Neural cell (in vitro differentiated cells): ENCODE measurements at regions not wholly inside any gene's neighbourhood (a gene's known extent, or its start where the extent isn't known, plus 50 kb on each side); places are given as distances from the start of the nearest gene placed in this dataset.

Source experiments
- H2AFZ ChIP-seq: fragments of 200-600, 300-800 bp; sonication (generic), shearing (Covaris generic); 2 replicates; pipeline ENCODE4 v1.6.0; 2014; ENCODE audit warnings: low read depth, mild to moderate bottlenecking, antibody characterized with exemption, low read length, moderate library complexity
- H3F3A ChIP-seq: fragments of 200-600 bp; shearing (Covaris generic); 2 replicates; pipeline ENCODE4 v1.6.1; 2016; ENCODE audit warnings: mild to moderate bottlenecking, moderate library complexity, mixed read lengths, antibody characterized with exemption, low read length; ENCODE audit not compliant: insufficient read depth, poor library complexity, severe bottlenecking
- H3K27ac ChIP-seq: fragments of 200-600, 300-800 bp; sonication (generic), shearing (Covaris generic); 2 replicates; pipeline ENCODE4 v1.5.1; 2014; ENCODE audit warnings: mild to moderate bottlenecking, low read length, moderate library complexity
- H3K27me3 ChIP-seq: fragments of 300-800, 200-600 bp; sonication (generic), shearing (Covaris generic); 2 replicates; pipeline ENCODE4 v1.6.0; 2014; ENCODE audit warnings: mild to moderate bottlenecking, low read depth, low read length, moderate library complexity; ENCODE audit not compliant: insufficient read depth
- H3K36me3 ChIP-seq: fragments of 300-800, 200-600 bp; sonication (generic), shearing (Covaris generic); 2 replicates; pipeline ENCODE4 v1.5.1; 2014; ENCODE audit warnings: mild to moderate bottlenecking, antibody characterized with exemption, low read length, moderate library complexity; ENCODE audit not compliant: insufficient read depth
- H3K4me2 ChIP-seq: fragments of 300-800, 200-600 bp; sonication (generic), shearing (Covaris generic); 2 replicates; pipeline ENCODE4 v1.6.0; 2014; ENCODE audit warnings: mild to moderate bottlenecking, low read length
- H3K4me3 ChIP-seq: fragments of 300-800, 200-600 bp; sonication (generic), shearing (Covaris generic); 2 replicates; pipeline ENCODE4 v1.5.1; 2014; ENCODE audit warnings: mild to moderate bottlenecking, low read length, moderate library complexity
- H3K79me2 ChIP-seq: fragments of 200-600 bp; shearing (Covaris generic); replicated peaks from 2 replicates; pipeline ENCODE4 v1.6.0; 2014; ENCODE audit warnings: mild to moderate bottlenecking, low read length, moderate library complexity; ENCODE audit not compliant: insufficient read depth
- H3K9ac ChIP-seq: fragments of 300-800, 200-600 bp; sonication (generic), shearing (Covaris generic); 2 replicates; pipeline ENCODE4 v1.6.1; 2016; ENCODE audit warnings: mild to moderate bottlenecking, low read length, mixed read lengths
- H3K9me2 ChIP-seq: fragments of 200-600 bp; shearing (Covaris generic); 2 replicates; pipeline ENCODE4 v1.6.1; 2016; ENCODE audit warnings: mild to moderate bottlenecking, low read length, mixed read lengths; ENCODE audit not compliant: insufficient read depth
- H3K9me3 ChIP-seq: fragments of 200-600, 300-800 bp; sonication (generic), shearing (Covaris generic); 2 replicates; pipeline ENCODE4 v1.6.1; 2016; ENCODE audit warnings: mild to moderate bottlenecking, mixed run types, low read length, moderate library complexity, mixed read lengths
- H4K20me1 ChIP-seq: fragments of 200-600 bp; shearing (Covaris generic); 2 replicates; pipeline ENCODE4 v1.6.1; 2016; ENCODE audit warnings: mild to moderate bottlenecking, mixed run types; ENCODE audit not compliant: insufficient read depth
- EP300 ChIP-seq: fragments of 450-650 bp; conservative IDR thresholded peaks from 2 replicates; pipeline ENCODE4 v1.6.1; 2014; ENCODE audit warnings: antibody characterized with exemption, mild to moderate bottlenecking, moderate library complexity; ENCODE audit not compliant: poor library complexity, severe bottlenecking
- EZH2 ChIP-seq: fragments of 200-600, 300-800 bp; shearing (Covaris generic), sonication (generic); IDR thresholded peaks from 2 replicates; pipeline ENCODE4 v1.6.1; 2014; ENCODE audit warnings: antibody characterized with exemption, low read length, borderline replicate concordance, mild to moderate bottlenecking; ENCODE audit not compliant: insufficient read depth, poor library complexity, severe bottlenecking
- MXI1 ChIP-seq: fragments of 450-650 bp; conservative IDR thresholded peaks from 2 replicates; pipeline ENCODE4 v1.6.1; 2014; ENCODE audit warnings: antibody characterized with exemption, mild to moderate bottlenecking; ENCODE audit not compliant: poor library complexity, severe bottlenecking
- POLR2AphosphoS5 ChIP-seq: IDR thresholded peaks from 2 replicates; pipeline ENCODE4 v1.6.1; 2012
- RAD21 ChIP-seq: fragments of 450-650 bp; conservative IDR thresholded peaks from 2 replicates; pipeline ENCODE4 v1.6.1; 2014; ENCODE audit warnings: antibody characterized with exemption, mild to moderate bottlenecking, moderate library complexity
- SMC3 ChIP-seq: fragments of 450-650 bp; conservative IDR thresholded peaks from 2 replicates; pipeline ENCODE4 v1.6.1; 2014; ENCODE audit warnings: antibody characterized with exemption, mild to moderate bottlenecking, moderate library complexity; ENCODE audit not compliant: poor library complexity
- TAF1 ChIP-seq: IDR thresholded peaks from 2 replicates; pipeline ENCODE4 v1.6.1; 2012; ENCODE audit warnings: low read depth
- TF ChIP-seq, protein P1 (sequence below): fragments of 450-650 bp; IDR thresholded peaks from 2 replicates; pipeline ENCODE4 v1.5.1; 2014; ENCODE audit warnings: antibody characterized with exemption, mild to moderate bottlenecking, moderate library complexity; ENCODE audit not compliant: poor library complexity, severe bottlenecking
- TF ChIP-seq, protein P2 (sequence below): IDR thresholded peaks from 2 replicates; pipeline ENCODE4 v1.6.1; 2012; ENCODE audit warnings: borderline replicate concordance

DNA sequence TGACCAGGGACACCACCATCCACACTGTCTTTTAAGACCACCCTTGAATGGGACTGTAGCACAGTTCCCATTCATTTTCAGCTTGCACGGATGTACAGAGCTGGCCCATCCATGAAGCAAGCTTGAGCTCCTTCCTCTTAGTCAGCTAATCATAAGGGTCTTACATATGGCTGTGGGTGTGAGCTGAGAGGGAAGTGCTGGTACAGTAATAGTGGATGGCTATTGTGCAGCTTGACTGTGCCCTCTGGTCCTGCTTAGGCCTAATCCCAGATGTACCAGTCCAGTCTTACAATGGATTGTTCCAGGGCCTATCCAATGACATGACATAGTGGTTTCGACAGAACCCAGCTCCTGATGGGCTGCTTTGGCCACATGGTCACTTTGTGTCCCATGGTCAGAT lies 96.9 kb upstream of the ZNF438 start:
- H3K27me3 ChIP-seq, result no peaks in the 10 kb centered on the region
- H4K20me1 ChIP-seq, result no peaks in the 10 kb centered on the region
- no peak overlapping the region for H3K9ac ChIP-seq
- H3F3A ChIP-seq, result no peaks in the 10 kb centered on the region
- no peak for TF ChIP-seq TAF1
- TF ChIP-seq POLR2AphosphoS5, result no peak
- TF ChIP-seq RAD21, result no peak
- no peak for TF ChIP-seq MXI1
- no peak for TF ChIP-seq EZH2
- no peak for TF ChIP-seq SMC3
- TF ChIP-seq, protein P1, sequence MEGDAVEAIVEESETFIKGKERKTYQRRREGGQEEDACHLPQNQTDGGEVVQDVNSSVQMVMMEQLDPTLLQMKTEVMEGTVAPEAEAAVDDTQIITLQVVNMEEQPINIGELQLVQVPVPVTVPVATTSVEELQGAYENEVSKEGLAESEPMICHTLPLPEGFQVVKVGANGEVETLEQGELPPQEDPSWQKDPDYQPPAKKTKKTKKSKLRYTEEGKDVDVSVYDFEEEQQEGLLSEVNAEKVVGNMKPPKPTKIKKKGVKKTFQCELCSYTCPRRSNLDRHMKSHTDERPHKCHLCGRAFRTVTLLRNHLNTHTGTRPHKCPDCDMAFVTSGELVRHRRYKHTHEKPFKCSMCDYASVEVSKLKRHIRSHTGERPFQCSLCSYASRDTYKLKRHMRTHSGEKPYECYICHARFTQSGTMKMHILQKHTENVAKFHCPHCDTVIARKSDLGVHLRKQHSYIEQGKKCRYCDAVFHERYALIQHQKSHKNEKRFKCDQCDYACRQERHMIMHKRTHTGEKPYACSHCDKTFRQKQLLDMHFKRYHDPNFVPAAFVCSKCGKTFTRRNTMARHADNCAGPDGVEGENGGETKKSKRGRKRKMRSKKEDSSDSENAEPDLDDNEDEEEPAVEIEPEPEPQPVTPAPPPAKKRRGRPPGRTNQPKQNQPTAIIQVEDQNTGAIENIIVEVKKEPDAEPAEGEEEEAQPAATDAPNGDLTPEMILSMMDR, result no peak
- no peak for TF ChIP-seq EP300
- TF ChIP-seq, protein P2, sequence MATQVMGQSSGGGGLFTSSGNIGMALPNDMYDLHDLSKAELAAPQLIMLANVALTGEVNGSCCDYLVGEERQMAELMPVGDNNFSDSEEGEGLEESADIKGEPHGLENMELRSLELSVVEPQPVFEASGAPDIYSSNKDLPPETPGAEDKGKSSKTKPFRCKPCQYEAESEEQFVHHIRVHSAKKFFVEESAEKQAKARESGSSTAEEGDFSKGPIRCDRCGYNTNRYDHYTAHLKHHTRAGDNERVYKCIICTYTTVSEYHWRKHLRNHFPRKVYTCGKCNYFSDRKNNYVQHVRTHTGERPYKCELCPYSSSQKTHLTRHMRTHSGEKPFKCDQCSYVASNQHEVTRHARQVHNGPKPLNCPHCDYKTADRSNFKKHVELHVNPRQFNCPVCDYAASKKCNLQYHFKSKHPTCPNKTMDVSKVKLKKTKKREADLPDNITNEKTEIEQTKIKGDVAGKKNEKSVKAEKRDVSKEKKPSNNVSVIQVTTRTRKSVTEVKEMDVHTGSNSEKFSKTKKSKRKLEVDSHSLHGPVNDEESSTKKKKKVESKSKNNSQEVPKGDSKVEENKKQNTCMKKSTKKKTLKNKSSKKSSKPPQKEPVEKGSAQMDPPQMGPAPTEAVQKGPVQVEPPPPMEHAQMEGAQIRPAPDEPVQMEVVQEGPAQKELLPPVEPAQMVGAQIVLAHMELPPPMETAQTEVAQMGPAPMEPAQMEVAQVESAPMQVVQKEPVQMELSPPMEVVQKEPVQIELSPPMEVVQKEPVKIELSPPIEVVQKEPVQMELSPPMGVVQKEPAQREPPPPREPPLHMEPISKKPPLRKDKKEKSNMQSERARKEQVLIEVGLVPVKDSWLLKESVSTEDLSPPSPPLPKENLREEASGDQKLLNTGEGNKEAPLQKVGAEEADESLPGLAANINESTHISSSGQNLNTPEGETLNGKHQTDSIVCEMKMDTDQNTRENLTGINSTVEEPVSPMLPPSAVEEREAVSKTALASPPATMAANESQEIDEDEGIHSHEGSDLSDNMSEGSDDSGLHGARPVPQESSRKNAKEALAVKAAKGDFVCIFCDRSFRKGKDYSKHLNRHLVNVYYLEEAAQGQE, result no peak
- no peak overlapping the region for H2AFZ ChIP-seq
- H3K9me3 ChIP-seq, result no peaks in the 10 kb centered on the region
- no peak overlapping the region for H3K4me2 ChIP-seq
- H3K79me2 ChIP-seq, result no peaks in the 10 kb centered on the region
- no peak overlapping the region for H3K4me3 ChIP-seq
- no peak overlapping the region for H3K27ac ChIP-seq
- H3K36me3 ChIP-seq, result no peaks in the 10 kb centered on the region
- H3K9me2 ChIP-seq, result no peaks in the 10 kb centered on the region

DNA sequence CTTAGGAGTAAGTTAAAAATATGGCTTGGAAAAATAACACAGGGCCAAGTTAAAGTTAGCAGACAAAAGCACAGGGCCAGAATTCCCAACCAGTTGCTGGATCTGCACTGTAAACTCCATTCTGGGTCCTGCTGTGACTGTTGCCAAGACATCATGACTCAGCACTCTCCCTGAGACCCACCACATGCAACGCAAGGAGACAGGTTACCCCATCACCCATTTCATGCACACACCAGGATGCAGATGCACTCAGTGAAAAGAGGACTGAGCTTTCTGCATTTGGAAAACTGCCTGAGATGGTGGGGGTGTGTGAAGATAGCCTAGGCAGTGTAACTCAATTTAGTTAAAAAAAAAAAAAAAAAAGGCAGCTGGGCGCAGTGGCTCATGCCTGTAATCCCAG lies 97.6 kb upstream of the ZNF438 start:
- Histone ChIP-seq H3K36me3 (no peaks in the 10 kb centered on the region), H3K4me3 (no peak overlapping the region), H3K27me3 (no peaks in the 10 kb centered on the region), H3K9me3 (no peaks in the 10 kb centered on the region), H3K27ac (no peak overlapping the region), H3K9ac (no peak overlapping the region), H3K9me2 (no peaks in the 10 kb centered on the region), H2AFZ (no peak overlapping the region), H3K79me2 (no peaks in the 10 kb centered on the region), H3F3A (no peaks in the 10 kb centered on the region), H3K4me2 (no peak overlapping the region), H4K20me1 (no peaks in the 10 kb centered on the region)
- TF ChIP-seq EP300 (no peak), SMC3 (no peak), MXI1 (no peak), TAF1 (no peak), POLR2AphosphoS5 (no peak), EZH2 (no peak), RAD21 (no peak)
- TF ChIP-seq, protein P2, result no peak
- TF ChIP-seq, protein P1, result no peak
